ENCODE measurements at regions not wholly inside any gene's neighbourhood (a gene's known extent, or its start where the extent isn't known, plus 50 kb on each side); places are given as distances from the start of the nearest gene placed in this dataset.

DNA sequence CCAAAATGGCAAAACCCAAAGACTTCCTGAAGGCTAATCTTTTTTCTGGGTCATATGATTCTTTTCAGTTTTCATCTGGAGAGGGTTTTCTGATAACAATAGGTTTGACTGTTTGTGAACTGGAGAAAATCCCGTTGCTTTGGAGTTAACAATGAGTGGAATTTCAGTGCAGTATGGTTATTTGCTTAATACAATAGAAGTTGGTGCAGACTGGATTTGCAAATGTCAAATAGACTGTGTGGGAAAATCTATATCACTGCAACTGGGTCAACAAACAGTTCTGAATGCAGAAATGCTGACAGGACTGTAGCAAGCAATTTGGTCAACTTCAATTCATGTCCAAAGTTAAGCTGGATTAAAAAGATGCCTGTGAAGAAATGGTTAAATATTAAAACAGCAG is 267.5 kb upstream of the ARGLU1 start:
- H3K4me1 Mint-ChIP-seq (ENCODE audit: low read depth, unreplicated experiment), result peaks cover 6% of the 10 kb centered on the region
- CTCF ChIA-PET, result no interaction called here
- H3K4me3 ChIP-seq (ENCODE audit: low read depth, low read length), result no peak overlapping the region
- no TSS peak for BruUV-seq (replicated peaks)
- H3K27me3 ChIP-seq (replicated peaks; ENCODE audit: control insufficient read depth, insufficient read depth, low read length), result no peaks in the 10 kb centered on the region
- H3K9me3 ChIP-seq, result no peaks in the 10 kb centered on the region
- no peaks in the 10 kb centered on the region for H3K27me3 Mint-ChIP-seq (ENCODE audit: insufficient read depth, unreplicated experiment)
- no peaks in the 10 kb centered on the region for H3K36me3 Mint-ChIP-seq (ENCODE audit: insufficient read depth, unreplicated experiment)
- no peak for TF ChIP-seq CTCF (IDR thresholded peaks at IDR 0.05; ENCODE audit: insufficient read depth in 1 of 2, low read depth in 1 of 2, low read length in 1 of 2, severe bottlenecking in 1 of 2, unreplicated experiment in 1 of 2)
- no peak overlapping the region for H3K27ac Mint-ChIP-seq (ENCODE audit: unreplicated experiment)
- POLR2A ChIA-PET, result no interaction called here
- H3K4me1 ChIP-seq, result 0 out of 2 replicates have a peak, but pooled peaks cover 4% of the 10 kb centered on the region
- no peaks in the 10 kb centered on the region for H3K9me3 Mint-ChIP-seq (ENCODE audit: unreplicated experiment)
- H3K36me3 ChIP-seq (ENCODE audit: control insufficient read depth, insufficient read depth, low read length), result no peaks in the 10 kb centered on the region
- intact Hi-C loops (cut with micrococcal nuclease; ENCODE audit: unreplicated experiment), result loop anchor here (10.0 kb wide), 1 partner anchor 289 kb away; no protein-coding TSS in a partner anchor
- H3K4me3 Mint-ChIP-seq (ENCODE audit: unreplicated experiment), result no peak overlapping the region
- no peak for DNase-seq

DNA sequence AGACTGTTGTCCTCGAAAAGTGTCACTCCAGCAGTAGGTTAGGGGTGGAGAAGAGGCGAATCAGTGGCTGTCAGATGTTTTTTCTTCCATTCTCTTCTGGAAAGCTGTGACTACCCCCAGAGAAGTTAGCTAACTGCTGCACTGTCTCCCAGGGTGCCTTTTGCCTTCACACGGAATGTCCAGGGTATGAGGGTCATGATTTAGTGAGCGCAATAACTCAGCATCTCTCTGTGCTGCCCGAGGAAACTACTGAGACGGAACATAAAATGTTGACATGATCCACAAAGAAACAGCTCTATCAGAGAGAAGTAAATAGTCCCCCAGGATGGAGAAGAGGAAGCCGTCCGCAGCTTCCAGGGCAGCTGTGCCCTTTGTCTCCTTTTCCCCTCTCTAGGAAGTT is 254.0 kb upstream of the ARGLU1 start:
- Histone ChIP-seq H3K36me3 (ENCODE audit: control insufficient read depth, insufficient read depth, low read length) (no peaks in the 10 kb centered on the region), H3K4me3 (ENCODE audit: low read depth, low read length) (no peak overlapping the region), H3K9me3 (no peaks in the 10 kb centered on the region), H3K4me1 (peaks cover 13% of the 10 kb centered on the region), H3K27me3 (replicated peaks; ENCODE audit: control insufficient read depth, insufficient read depth, low read length) (no peaks in the 10 kb centered on the region)
- POLR2A ChIA-PET, result no interaction called here
- no peak overlapping the region for H3K4me3 Mint-ChIP-seq (ENCODE audit: unreplicated experiment)
- no TSS peak for BruUV-seq (replicated peaks)
- no peak for DNase-seq
- CTCF ChIA-PET, result no interaction called here
- TF ChIP-seq CTCF (IDR thresholded peaks at IDR 0.05; ENCODE audit: insufficient read depth in 1 of 2, low read depth in 1 of 2, low read length in 1 of 2, severe bottlenecking in 1 of 2, unreplicated experiment in 1 of 2), result no peak
- intact Hi-C loops (cut with micrococcal nuclease; ENCODE audit: unreplicated experiment), result no loop called here
- H3K4me1 Mint-ChIP-seq (ENCODE audit: low read depth, unreplicated experiment), result peaks cover 19% of the 10 kb centered on the region
- H3K27ac Mint-ChIP-seq (ENCODE audit: unreplicated experiment), result no peak overlapping the region
- no peaks in the 10 kb centered on the region for H3K36me3 Mint-ChIP-seq (ENCODE audit: insufficient read depth, unreplicated experiment)
- H3K9me3 Mint-ChIP-seq (ENCODE audit: unreplicated experiment), result no peaks in the 10 kb centered on the region
- H3K27me3 Mint-ChIP-seq (ENCODE audit: insufficient read depth, unreplicated experiment), result no peaks in the 10 kb centered on the region

- no TSS peak for BruUV-seq (replicated peaks)
- H3K4me1 Mint-ChIP-seq (ENCODE audit: low read depth, unreplicated experiment), result peaks cover 19% of the 10 kb centered on the region
- no peak for TF ChIP-seq CTCF (IDR thresholded peaks at IDR 0.05; ENCODE audit: insufficient read depth in 1 of 2, low read depth in 1 of 2, low read length in 1 of 2, severe bottlenecking in 1 of 2, unreplicated experiment in 1 of 2)
- H3K27me3 Mint-ChIP-seq (ENCODE audit: insufficient read depth, unreplicated experiment), result no peaks in the 10 kb centered on the region
- no peaks in the 10 kb centered on the region for H3K9me3 Mint-ChIP-seq (ENCODE audit: unreplicated experiment)
- no peak for DNase-seq
- CTCF ChIA-PET, result no interaction called here
- POLR2A ChIA-PET, result no interaction called here
- no peaks in the 10 kb centered on the region for H3K36me3 Mint-ChIP-seq (ENCODE audit: insufficient read depth, unreplicated experiment)
- no peaks in the 10 kb centered on the region for H3K36me3 ChIP-seq (ENCODE audit: control insufficient read depth, insufficient read depth, low read length)
- no peaks in the 10 kb centered on the region for H3K27me3 ChIP-seq (replicated peaks; ENCODE audit: control insufficient read depth, insufficient read depth, low read length)
- no peak overlapping the region for H3K4me3 ChIP-seq (ENCODE audit: low read depth, low read length)
- no peak overlapping the region for H3K4me3 Mint-ChIP-seq (ENCODE audit: unreplicated experiment)
- intact Hi-C loops (cut with micrococcal nuclease; ENCODE audit: unreplicated experiment), result loop anchor here (2.0 kb wide), 1 partner anchor 41 kb away; no protein-coding TSS in a partner anchor
- H3K9me3 ChIP-seq, result no peaks in the 10 kb centered on the region
- H3K4me1 ChIP-seq, result peaks cover 13% of the 10 kb centered on the region
- peak overlapping the region; percentile 3 for H3K27ac Mint-ChIP-seq (ENCODE audit: unreplicated experiment)
Observed at GRCh38 chr13:106819413-106820180, 251.7 kb upstream of the ARGLU1 start.
